Uterus (tissue), 2 donors: ENCODE measurements at regions not wholly inside any gene's neighbourhood (a gene's known extent, or its start where the extent isn't known, plus 50 kb on each side); places are given as distances from the start of the nearest gene placed in this dataset.

ENCODE experiments used
- CTCF ChIP-seq, 4 experiments: fragments of 200-600 bp in 2 of 4; fragments of 450-650 bp in 2 of 4; sonication (generic) in 2 of 4; IDR thresholded peaks; one replicate each; pipeline ENCODE4 v1.5.1; 2016 to 2019; ENCODE audit warnings: antibody characterized with exemption in 4 of 4, mild to moderate bottlenecking in 2 of 4, moderate library complexity in 1 of 4
- POLR2A ChIP-seq, 2 donors: fragments of 450-650 bp; IDR thresholded peaks; one replicate each; pipeline ENCODE4 v1.6.1; 2016; ENCODE audit warnings: antibody characterized with exemption in 2 of 2, mild to moderate bottlenecking in 1 of 2, moderate library complexity in 1 of 2

- TF ChIP-seq CTCF (IDR thresholded peaks at IDR 0.05), result no peak
- TF ChIP-seq POLR2A (IDR thresholded peaks at IDR 0.05), result no peak
Observed at GRCh38 chr3:124420392-124420791, 309.9 kb upstream of the UMPS start.
